Psoas muscle (tissue), 7 donors: ENCODE measurements at regions not wholly inside any gene's neighbourhood (a gene's known extent, or its start where the extent isn't known, plus 50 kb on each side); places are given as distances from the start of the nearest gene placed in this dataset.

Experiments
- ATAC-seq, 4 donors: fragments of 200-7000 bp; cut with Tn5 transposase; one replicate each; pipeline ENCODE4 v1.9.1; 2020; ENCODE audit warnings: moderate library complexity in 3 of 4, mild to moderate bottlenecking in 2 of 4
- DNase-seq, 2 donors: peaks; one replicate each; pipeline ENCODE4 v3.0.0-alpha.2; 2020
- H3K27ac ChIP-seq: fragments of 200-600 bp; one replicate; pipeline ENCODE4 v1.8.0; 2022
- H3K27me3 ChIP-seq, 3 donors: fragments of 200-600 bp in 1 of 3; one replicate each; pipeline versions ENCODE4 v1.6.1 to v1.8.0; 2013 to 2022; ENCODE audit warnings: low read length in 2 of 3, mild to moderate bottlenecking in 2 of 3, moderate library complexity in 1 of 3; ENCODE audit not compliant: insufficient read depth in 3 of 3
- H3K36me3 ChIP-seq, 2 donors: fragments of 200-600 bp in 1 of 2; one replicate each; pipeline versions ENCODE4 v1.6.1 to v1.8.0; 2013 to 2022; ENCODE audit warnings: low read depth in 1 of 2, mild to moderate bottlenecking in 1 of 2, moderate library complexity in 1 of 2; ENCODE audit not compliant: insufficient read depth in 1 of 2
- H3K4me1 ChIP-seq: fragments of 200-600 bp; one replicate; pipeline ENCODE4 v1.8.0; 2022
- H3K4me3 ChIP-seq: fragments of 200-600 bp; one replicate; pipeline ENCODE4 v1.8.0; 2022; ENCODE audit warnings: mild to moderate bottlenecking
- H3K9me3 ChIP-seq: fragments of 200-600 bp; one replicate; pipeline ENCODE4 v1.8.0; 2022
- WGBS, 3 donors: extraction: QIAGEN DNeasy Blood & Tissue Kit; methylation state at CpG; one replicate each; pipeline versions ENCODE4 v1.1.6 to v1.1.7; 2013; 5-methylcytosine and 5-hydroxymethylcytosine counted together
- intact Hi-C, 2 donors: fragments of 100-400 bp; cut with DNase I; formaldehyde crosslinking; loops; one replicate each; pipeline versions ENCODE4 v1.11.0 to v1.14.2; 2022
- TF ChIP-seq, protein P1 (sequence below): fragments of 200-600 bp; IDR thresholded peaks from one replicate; pipeline ENCODE4 v1.8.0; 2022; ENCODE audit warnings: antibody characterized with exemption
- donor health status: healthy with polysubstance abuse.
- donor health status: DM: no; HTN: no; CAD: no; lungs with moderate emphysema.
- donor health status: Bipolar disorder and iron deficiency.
- donor health status: healthy.
- donor health status: DM: yes; HTN: yes; CAD: no.
- donor health status: DM: no; HTN: no; CAD: no.
- donor health status: DM: yes; HTN: yes; CAD: no.

GRCh38 chr14:51539571-51540037, 112.1 kb upstream of the FRMD6 start:
- H3K4me3 ChIP-seq: no peak overlapping the region
- 33 to 63% (median 46%) methylated on average over 1 of the region's 1 CpG for WGBS, 3 donors
- TF ChIP-seq, protein P1, sequence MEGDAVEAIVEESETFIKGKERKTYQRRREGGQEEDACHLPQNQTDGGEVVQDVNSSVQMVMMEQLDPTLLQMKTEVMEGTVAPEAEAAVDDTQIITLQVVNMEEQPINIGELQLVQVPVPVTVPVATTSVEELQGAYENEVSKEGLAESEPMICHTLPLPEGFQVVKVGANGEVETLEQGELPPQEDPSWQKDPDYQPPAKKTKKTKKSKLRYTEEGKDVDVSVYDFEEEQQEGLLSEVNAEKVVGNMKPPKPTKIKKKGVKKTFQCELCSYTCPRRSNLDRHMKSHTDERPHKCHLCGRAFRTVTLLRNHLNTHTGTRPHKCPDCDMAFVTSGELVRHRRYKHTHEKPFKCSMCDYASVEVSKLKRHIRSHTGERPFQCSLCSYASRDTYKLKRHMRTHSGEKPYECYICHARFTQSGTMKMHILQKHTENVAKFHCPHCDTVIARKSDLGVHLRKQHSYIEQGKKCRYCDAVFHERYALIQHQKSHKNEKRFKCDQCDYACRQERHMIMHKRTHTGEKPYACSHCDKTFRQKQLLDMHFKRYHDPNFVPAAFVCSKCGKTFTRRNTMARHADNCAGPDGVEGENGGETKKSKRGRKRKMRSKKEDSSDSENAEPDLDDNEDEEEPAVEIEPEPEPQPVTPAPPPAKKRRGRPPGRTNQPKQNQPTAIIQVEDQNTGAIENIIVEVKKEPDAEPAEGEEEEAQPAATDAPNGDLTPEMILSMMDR: no peak
- no peak for ATAC-seq
- no peaks in the 10 kb centered on the region for H3K36me3 ChIP-seq
- peaks cover 3% of the 10 kb centered on the region for H3K9me3 ChIP-seq
- DNase-seq: no peak
- intact Hi-C loops: no loop called here
- H3K27ac ChIP-seq: no peak overlapping the region
- no peaks in the 10 kb centered on the region for H3K4me1 ChIP-seq
- no peaks in the 10 kb centered on the region for H3K27me3 ChIP-seq

- WGBS, 3 donors: 68 to 90% (median 72%) methylated on average over 3 of the region's 3 CpGs
- Histone ChIP-seq H3K4me1 (no peaks in the 10 kb centered on the region), H3K4me3 (no peak overlapping the region), H3K27me3 (no peaks in the 10 kb centered on the region), H3K27ac (no peak overlapping the region), H3K9me3 (peaks cover 3% of the 10 kb centered on the region), H3K36me3 (no peaks in the 10 kb centered on the region)
- TF ChIP-seq, protein P1: no peak
- no peak for ATAC-seq
- intact Hi-C loops: no loop called here
- no peak for DNase-seq
Observed at GRCh38 chr14:51540364-51540763, 111.3 kb upstream of the FRMD6 start.

DNA sequence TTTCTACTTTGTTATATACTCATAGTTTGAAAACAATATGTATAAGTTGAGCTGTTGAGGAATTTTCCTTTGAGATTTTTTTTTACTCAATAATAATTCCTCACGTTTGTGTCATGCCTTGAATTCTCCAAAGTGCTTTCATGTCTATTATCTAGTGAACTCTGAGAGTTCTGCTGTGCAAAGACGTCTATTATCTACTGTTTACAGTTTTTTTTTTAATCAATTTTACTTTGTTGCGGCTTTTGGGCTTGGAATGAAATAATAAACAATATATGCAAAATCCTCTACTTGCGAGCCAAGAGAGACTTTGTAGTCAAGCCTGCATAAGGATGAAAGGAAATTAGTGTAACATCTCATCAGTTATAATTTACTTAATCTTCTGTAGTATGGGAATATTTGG, 107.2 kb upstream of the FRMD6 start:
- Histone ChIP-seq H3K27me3 (no peaks in the 10 kb centered on the region), H3K27ac (no peak overlapping the region), H3K4me3 (no peak overlapping the region), H3K9me3 (peaks cover 3% of the 10 kb centered on the region), H3K4me1 (peaks cover 15% of the 10 kb centered on the region), H3K36me3 (no peaks in the 10 kb centered on the region)
- intact Hi-C loops: no loop called here
- 80 to 91% (median 81%) methylated on average over 4 of the region's 4 CpGs for WGBS, 3 donors
- ATAC-seq: no peak
- DNase-seq: no peak
- TF ChIP-seq, protein P1: no peak

DNA sequence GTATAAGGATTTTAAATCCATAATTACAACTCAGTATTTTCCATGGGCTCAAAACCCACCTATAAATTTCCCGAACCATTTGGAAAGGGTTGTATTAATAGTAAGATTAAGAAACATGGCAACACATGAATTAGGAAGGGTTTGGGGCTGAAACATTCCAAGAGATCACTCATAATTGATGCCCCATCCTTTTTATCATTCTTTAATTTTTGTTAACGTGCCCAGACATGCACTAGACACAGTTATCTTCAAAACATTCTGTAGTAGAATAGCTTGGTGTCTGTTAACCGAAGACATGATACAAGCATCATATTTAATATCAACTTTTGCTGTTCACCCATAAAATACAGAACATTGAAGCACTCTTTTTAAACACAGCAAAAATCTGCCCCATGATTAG, 106.8 kb upstream of the FRMD6 start:
- TF ChIP-seq, protein P1: no peak
- WGBS, 3 donors: 70 to 90% (median 72%) methylated on average over 3 of the region's 3 CpGs
- intact Hi-C loops: no loop called here
- DNase-seq (no peak), ATAC-seq (no peak)
- peaks cover 15% of the 10 kb centered on the region for H3K4me1 ChIP-seq
- H3K36me3 ChIP-seq: no peaks in the 10 kb centered on the region
- peaks cover 3% of the 10 kb centered on the region for H3K9me3 ChIP-seq
- no peak overlapping the region for H3K4me3 ChIP-seq
- H3K27me3 ChIP-seq: no peaks in the 10 kb centered on the region
- no peak overlapping the region for H3K27ac ChIP-seq

DNA sequence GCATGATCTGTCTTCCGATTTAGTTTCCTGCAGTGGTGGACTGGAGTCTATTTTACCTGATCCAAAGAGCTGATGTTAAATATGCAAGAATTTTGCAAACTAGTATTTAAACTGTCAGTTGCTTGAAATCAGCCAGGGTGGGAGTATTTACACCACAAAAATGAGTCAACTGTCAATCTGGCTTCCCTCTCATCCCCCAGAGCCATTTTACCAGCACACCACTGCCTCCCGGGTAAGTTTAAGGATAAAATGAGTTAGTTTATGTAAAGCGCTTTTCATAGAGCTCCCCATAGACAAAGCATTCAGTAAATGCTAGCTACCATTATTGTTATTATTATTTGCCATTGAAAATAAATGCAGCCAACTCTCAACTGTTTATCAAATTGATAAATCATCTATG, 106.3 kb upstream of the FRMD6 start:
- Histone ChIP-seq H3K27me3 (no peaks in the 10 kb centered on the region), H3K4me1 (peaks cover 15% of the 10 kb centered on the region), H3K9me3 (peaks cover 3% of the 10 kb centered on the region), H3K36me3 (no peaks in the 10 kb centered on the region), H3K27ac (no peak overlapping the region), H3K4me3 (no peak overlapping the region)
- TF ChIP-seq, protein P1: no peak
- DNase-seq (no peak), ATAC-seq (no peak)
- intact Hi-C loops: no loop called here
- 89 to 93% (median 91%) methylated on average over 3 of the region's 3 CpGs for WGBS, 3 donors
